K562 (cell line): ENCODE measurements at regions not wholly inside any gene's neighbourhood (a gene's known extent, or its start where the extent isn't known, plus 50 kb on each side); places are given as distances from the start of the nearest gene placed in this dataset.

Source experiments
- ATAC-seq: fragments of 200-7000 bp; cut with Tn5 transposase; 3 replicates; pipeline ENCODE4 v1.9.1; 2020; ENCODE audit warnings: moderate library complexity
- BruUV-seq: library from RNA; stranded (reverse); fragments of 400-500 nt; replicated peaks from 2 replicates; lab custom pipeline; 2021; lab: Mats Ljungman, UMichigan
- CTCF ChIA-PET: fragments of 300-600 bp; formaldehyde crosslinking; extraction: SDS; loops from one replicate; lab custom pipeline; 2021; ENCODE audit warnings: low intra/inter-chr PET ratio; lab: Yijun Ruan, JAX
- POLR2A ChIA-PET: fragments of 300-600, 350-650 bp; sonication (Branson Sonifier 250); formaldehyde crosslinking; extraction: SDS; loops from one replicate; lab custom pipeline; 2021; ENCODE audit warnings: antibody characterized with exemption, inconsistent platforms; lab: Yijun Ruan, JAX
- DNase-seq, 4 experiments: peaks; one replicate each; pipeline versions ENCODE4 v3.0.0 to v3.0.0-alpha.2; 2011 to 2018; ENCODE audit warnings: low spot score in 3 of 4, mixed read lengths in 3 of 4; ENCODE audit errors: extremely low read depth in 1 of 4
- FAIRE-seq: peaks from 2 replicates; lab custom pipeline; 2011; peaks lifted over from hg19 to GRCh38; lab: Jason Lieb, UNC
- H2AFZ ChIP-seq: 2 replicates; pipeline ENCODE4 v1.6.0; 2011; ENCODE audit warnings: low read depth, low read length, control low read depth, inconsistent platforms
- H3K27ac ChIP-seq: fragments of 200-600 bp; 3 replicates; pipeline ENCODE4 v1.8.0; 2011; ENCODE audit warnings: low read depth, mild to moderate bottlenecking, control low read depth, inconsistent platforms, low read length, moderate library complexity, mixed read lengths; ENCODE audit errors: extremely low read depth
- H3K27me3 ChIP-seq, 2 experiments: fragments of 300-600 bp in 1 of 2; 2 replicates in 1 of 2; 3 replicates in 1 of 2; pipeline versions ENCODE4 v1.6.0 to v1.8.0; 2011; ENCODE audit warnings: inconsistent platforms in 2 of 2, low read length in 2 of 2, mild to moderate bottlenecking in 1 of 2, mixed read lengths in 1 of 2, moderate library complexity in 1 of 2; ENCODE audit not compliant: control insufficient read depth in 2 of 2, insufficient read depth in 2 of 2
- H3K36me3 ChIP-seq: fragments of 300-600 bp; 3 replicates; pipeline ENCODE4 v1.8.0; 2011; ENCODE audit warnings: mild to moderate bottlenecking, low read length, inconsistent platforms; ENCODE audit not compliant: control insufficient read depth, insufficient read depth
- H3K4me1 ChIP-seq, 2 experiments: fragments of 200-600 bp in 1 of 2; replicated peaks in 1 of 2; 2 replicates in 1 of 2; 3 replicates in 1 of 2; pipeline versions ENCODE4 v1.5.1 to v1.8.0; 2011; ENCODE audit warnings: inconsistent platforms in 2 of 2, low read length in 2 of 2, mild to moderate bottlenecking in 1 of 2, mixed read lengths in 1 of 2, moderate library complexity in 1 of 2; ENCODE audit not compliant: control insufficient read depth in 2 of 2, insufficient read depth in 2 of 2
- H3K4me2 ChIP-seq: 2 replicates; pipeline ENCODE4 v1.6.1; 2011; ENCODE audit warnings: low read length, control low read depth, inconsistent platforms, mixed read lengths; ENCODE audit not compliant: insufficient read depth
- H3K4me3 ChIP-seq: fragments of 200-600 bp; sonication (generic), shearing (Covaris generic); 2 replicates; pipeline ENCODE4 v1.5.1; 2016; ENCODE audit warnings: control low read depth, inconsistent platforms
- H3K79me2 ChIP-seq: fragments of 200-600 bp; 3 replicates; pipeline ENCODE4 v1.8.0; 2011; ENCODE audit warnings: low read length, inconsistent platforms; ENCODE audit not compliant: control insufficient read depth, insufficient read depth
- H3K9ac ChIP-seq, 2 experiments: 2 replicates each; pipeline versions ENCODE4 v1.6.0 to v1.6.1; 2011; ENCODE audit warnings: low read depth in 2 of 2, low read length in 2 of 2, control low read depth in 1 of 2, inconsistent platforms in 1 of 2, mild to moderate bottlenecking in 1 of 2, mixed read lengths in 1 of 2; ENCODE audit not compliant: insufficient read depth in 1 of 2
- H3K9me1 ChIP-seq: one replicate; pipeline ENCODE4 v1.6.0; 2011; ENCODE audit warnings: inconsistent platforms, mild to moderate bottlenecking, low read length, moderate library complexity; ENCODE audit not compliant: control insufficient read depth, insufficient read depth
- H3K9me3 ChIP-seq: replicated peaks from 2 replicates; pipeline ENCODE4 v1.5.1; 2011; ENCODE audit warnings: low read depth, low read length, inconsistent platforms; ENCODE audit not compliant: control insufficient read depth, insufficient read depth
- H4K20me1 ChIP-seq: replicated peaks from 2 replicates; pipeline ENCODE4 v1.6.1; 2011; ENCODE audit warnings: low read length, inconsistent platforms, mixed read lengths; ENCODE audit not compliant: control insufficient read depth, insufficient read depth
- CC2D1A ChIP-seq: fragments of 450-650 bp; IDR thresholded peaks from 2 replicates; pipeline ENCODE4 v1.6.1; 2017; ENCODE audit warnings: mild to moderate bottlenecking
- COPS2 ChIP-seq: fragments of 450-650 bp; conservative IDR thresholded peaks from 2 replicates; pipeline ENCODE4 v1.6.1; 2016; ENCODE audit warnings: mild to moderate bottlenecking, moderate library complexity
- CTCF ChIP-seq, 3 experiments: IDR thresholded peaks in 2 of 3; conservative IDR thresholded peaks in 1 of 3; 2 replicates each; pipeline ENCODE4 v1.5.1; 2011 to 2012; ENCODE audit warnings: low read length in 3 of 3, mild to moderate bottlenecking in 3 of 3, control low read depth in 2 of 3, improper control_type of control experiment in 1 of 3, inconsistent platforms in 1 of 3, low read depth in 1 of 3, mixed read lengths in 1 of 3, moderate library complexity in 1 of 3; ENCODE audit not compliant: insufficient read depth in 2 of 3
- ELF4 ChIP-seq: fragments of 450-650 bp; formaldehyde crosslinking; IDR thresholded peaks from 2 replicates; pipeline ENCODE4 v1.4.0; 2022; ENCODE audit warnings: missing genetic modification characterization
- HMGN3 ChIP-seq: IDR thresholded peaks from 2 replicates; pipeline ENCODE4 v1.6.1; 2011; ENCODE audit warnings: borderline replicate concordance, low read depth, mild to moderate bottlenecking, mixed read lengths, low read length; ENCODE audit not compliant: insufficient read length; ENCODE audit errors: extremely low read depth
- KDM4B ChIP-seq, 2 experiments: fragments of 450-650 bp in 1 of 2; sonication (generic) in 1 of 2; IDR thresholded peaks; 2 replicates each; pipeline ENCODE4 v1.6.1; 2016 to 2017; ENCODE audit warnings: borderline replicate concordance in 2 of 2, antibody characterized with exemption in 1 of 2, low read depth in 1 of 2, mild to moderate bottlenecking in 1 of 2
- MTA1 ChIP-seq: fragments of 450-650 bp; IDR thresholded peaks from 2 replicates; pipeline ENCODE4 v1.6.1; 2017; ENCODE audit warnings: borderline replicate concordance
- NRF1 ChIP-seq, 2 experiments: fragments of 450-650 bp; IDR thresholded peaks in 1 of 2; conservative IDR thresholded peaks in 1 of 2; 2 replicates each; pipeline ENCODE4 v1.6.1; 2014; ENCODE audit warnings: mild to moderate bottlenecking in 2 of 2
- POLR3G ChIP-seq: IDR thresholded peaks from 2 replicates; pipeline ENCODE4 v1.6.1; 2011; ENCODE audit not compliant: insufficient read length, insufficient replicate concordance; ENCODE audit errors: extremely low read depth
- RAD21 ChIP-seq, 2 experiments: fragments of 250-450 bp in 1 of 2; fragments of 450-650 bp in 1 of 2; sonication (Bioruptor Pico) in 1 of 2; formaldehyde crosslinking in 1 of 2; IDR thresholded peaks in 1 of 2; conservative IDR thresholded peaks in 1 of 2; 2 replicates each; pipeline versions ENCODE4 v1.4.0 to v1.8.0; 2020 to 2022; ENCODE audit warnings: mild to moderate bottlenecking in 2 of 2, moderate library complexity in 1 of 2
- RBM17 ChIP-seq: fragments of 200-400 bp; formaldehyde crosslinking; IDR thresholded peaks from 2 replicates; pipeline ENCODE4 v1.6.1; 2017; ENCODE audit warnings: low read depth, mild to moderate bottlenecking, low read length, borderline replicate concordance
- RNF2 ChIP-seq: sonication (generic); IDR thresholded peaks from 2 replicates; pipeline ENCODE4 v1.6.1; 2016
- SMARCA4 ChIP-seq: fragments of 450-650 bp; IDR thresholded peaks from 2 replicates; pipeline ENCODE4 v1.6.1; 2016
- ZNF174 ChIP-seq: fragments of 250-450 bp; sonication (Bioruptor Pico); IDR thresholded peaks from 2 replicates; pipeline ENCODE4 v1.4.0; 2020; ENCODE audit warnings: mild to moderate bottlenecking
- ZSCAN32 ChIP-seq: fragments of 450-650 bp; formaldehyde crosslinking; IDR thresholded peaks from 2 replicates; pipeline ENCODE4 v1.4.0; 2020; ENCODE audit warnings: mild to moderate bottlenecking, moderate library complexity
- WGBS: fragments of 100-300 bp; shearing (Covaris generic); methylation state at CpG from one replicate; pipeline ENCODE4 v1.1.6; 2016; ENCODE audit warnings: low coverage, mixed read lengths; ENCODE audit not compliant: insufficient coverage; ENCODE audit errors: missing lambda C conversion rate; 5-methylcytosine and 5-hydroxymethylcytosine counted together
- in situ Hi-C: fragments of 300-500 bp; cut with MboI; formaldehyde crosslinking; loops from 4 replicates; pipeline ENCODE4 v1.15.0; 2018; ENCODE audit warnings: inconsistent platforms, mixed read lengths
- intact Hi-C: fragments of 100-400 bp; cut with micrococcal nuclease; formaldehyde crosslinking; loops from 2 replicates; pipeline ENCODE4 v1.14.2; 2022

DNA sequence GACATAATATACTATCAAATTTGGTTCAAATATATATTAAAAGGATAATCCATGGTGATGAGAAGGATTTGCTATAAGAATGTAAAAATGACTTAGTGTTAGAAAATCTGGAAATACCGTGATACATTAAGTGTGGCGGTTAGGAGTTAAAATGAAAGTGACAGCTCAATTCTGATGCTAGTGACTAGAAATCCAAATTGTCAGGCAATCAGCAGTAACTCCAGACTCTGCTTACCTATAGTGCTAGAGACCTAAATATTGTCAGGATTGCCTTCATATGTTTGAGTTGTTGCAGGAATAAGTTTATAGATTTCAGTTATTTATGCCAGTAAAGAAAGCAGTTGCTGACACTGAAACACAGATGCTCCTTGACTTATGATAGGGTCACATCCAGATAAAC, 737.4 kb downstream of the MRPL39 start:
- POLR2A ChIA-PET: no interaction called here
- no peak for TF ChIP-seq CC2D1A
- no peak for TF ChIP-seq ELF4 (CRISPR knock-in tag)
- no peak for TF ChIP-seq COPS2
- no peak for TF ChIP-seq HMGN3
- TF ChIP-seq MTA1: no peak
- TF ChIP-seq RBM17: no peak
- TF ChIP-seq ZSCAN32 (CRISPR knock-in tag): no peak
- TF ChIP-seq CTCF (IDR thresholded peaks at IDR 0.05 in 2 of 3, conservative IDR thresholded peaks at IDR 0.05 in 1 of 3; ENCODE audit: insufficient read depth in 2 of 3, low read depth in 1 of 3, low read length in 3 of 3): no peak
- TF ChIP-seq KDM4B (IDR thresholded peaks at IDR 0.05; ENCODE audit: borderline replicate concordance in 2 of 2, low read depth in 1 of 2): no peak
- TF ChIP-seq NRF1 (conservative IDR thresholded peaks at IDR 0.05 in 1 of 2, IDR thresholded peaks at IDR 0.05 in 1 of 2): no peak
- no peak for TF ChIP-seq RAD21 (CRISPR knock-in tag; conservative IDR thresholded peaks at IDR 0.05 in 1 of 2, IDR thresholded peaks at IDR 0.05 in 1 of 2)
- TF ChIP-seq POLR3G: no peak
- TF ChIP-seq ZNF174 (CRISPR knock-in tag): no peak
- no peak for TF ChIP-seq RNF2
- TF ChIP-seq SMARCA4: no peak
- TF ChIP-seq, all 486 proteins: peak for 0
- CTCF ChIA-PET: no interaction called here
- no peak overlapping the region for H3K4me3 ChIP-seq
- FAIRE-seq: no peak
- no peak overlapping the region for H3K27ac ChIP-seq
- WGBS: 0% methylated on average over 2 of the region's 2 CpGs
- no peak overlapping the region for H3K9ac ChIP-seq
- no peak for DNase-seq
- no peak overlapping the region for H3K4me2 ChIP-seq
- no peaks in the 10 kb centered on the region for H4K20me1 ChIP-seq
- no peak for ATAC-seq
- in situ Hi-C loops: no loop called here
- H3K79me2 ChIP-seq: no peaks in the 10 kb centered on the region
- H3K27me3 ChIP-seq: no peaks in the 10 kb centered on the region
- no peaks in the 10 kb centered on the region for H3K9me1 ChIP-seq
- H3K36me3 ChIP-seq: no peaks in the 10 kb centered on the region
- H3K4me1 ChIP-seq: no peaks in the 10 kb centered on the region
- intact Hi-C loops: no loop called here
- H3K9me3 ChIP-seq: no peaks in the 10 kb centered on the region; the same call in 1 of the 2 replicates
- BruUV-seq: no TSS peak
- H2AFZ ChIP-seq: no peak overlapping the region
